ENCODE measurements at regions not wholly inside any gene's neighbourhood (a gene's known extent, or its start where the extent isn't known, plus 50 kb on each side); places are given as distances from the start of the nearest gene placed in this dataset.

GRCh38 chr9:95634536-95634935 is 117.8 kb upstream of the PTCH1 start:
- TF ChIP-seq ZNF281 (CRISPR knock-in tag; IDR thresholded peaks at IDR 0.05) (no peak), CREB1 (CRISPR knock-in tag; IDR thresholded peaks at IDR 0.05) (no peak), MAX (CRISPR knock-in tag; IDR thresholded peaks at IDR 0.05) (no peak), MXD4 (CRISPR knock-in tag; IDR thresholded peaks at IDR 0.05; ENCODE audit: borderline replicate concordance) (no peak), CTCF (IDR thresholded peaks at IDR 0.05) (no peak), JUN (CRISPR knock-in tag; IDR thresholded peaks at IDR 0.05) (no peak), NFE2L1 (CRISPR knock-in tag; IDR thresholded peaks at IDR 0.05) (no peak), PRDM15 (CRISPR knock-in tag; IDR thresholded peaks at IDR 0.05) (no peak), ZNF416 (CRISPR knock-in tag; IDR thresholded peaks at IDR 0.05) (no peak), ZNF263 (CRISPR knock-in tag; IDR thresholded peaks at IDR 0.05; ENCODE audit: low read depth) (no peak), ZNF512 (CRISPR knock-in tag; IDR thresholded peaks at IDR 0.05; ENCODE audit: borderline replicate concordance) (no peak)

Data from WTC11 (cell line).